Peyer's patch (tissue), 4 donors: ENCODE measurements at regions not wholly inside any gene's neighbourhood (a gene's known extent, or its start where the extent isn't known, plus 50 kb on each side); places are given as distances from the start of the nearest gene placed in this dataset.

Source experiments
- POLR2A ChIP-seq, 2 donors: fragments of 450-650 bp; IDR thresholded peaks; one replicate each; pipeline ENCODE4 v1.5.1; 2017; ENCODE audit warnings: antibody characterized with exemption in 2 of 2, mild to moderate bottlenecking in 2 of 2, moderate library complexity in 2 of 2
- TF ChIP-seq, protein P1 (sequence below), 6 experiments: fragments of 450-650 bp in 4 of 6; fragments of 200-600 bp in 2 of 6; sonication (generic) in 1 of 6; IDR thresholded peaks; one replicate each; pipeline ENCODE4 v1.5.1; 2017 to 2019; ENCODE audit warnings: antibody characterized with exemption in 6 of 6, mild to moderate bottlenecking in 3 of 6, moderate library complexity in 1 of 6

DNA sequence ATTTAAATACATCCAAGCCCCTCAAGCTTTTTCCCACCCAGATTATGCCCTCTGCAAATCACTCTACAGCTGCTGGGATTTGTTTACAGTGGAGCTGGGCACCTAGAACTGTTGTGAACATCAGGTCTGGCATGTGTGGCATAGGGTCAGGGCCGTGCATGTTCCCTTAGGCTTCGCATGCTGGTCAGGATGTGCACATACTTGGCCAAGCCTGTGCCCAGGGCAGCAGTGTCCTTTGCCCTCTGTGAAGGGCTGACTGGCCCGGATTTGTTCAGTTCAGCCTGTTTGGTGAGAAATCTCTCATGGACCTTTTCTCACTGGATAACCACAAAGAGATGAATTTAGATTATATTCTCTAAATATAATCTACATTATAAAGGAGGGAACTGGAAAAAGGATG, 471.9 kb downstream of the TRIML1 start:
- TF ChIP-seq, protein P1, sequence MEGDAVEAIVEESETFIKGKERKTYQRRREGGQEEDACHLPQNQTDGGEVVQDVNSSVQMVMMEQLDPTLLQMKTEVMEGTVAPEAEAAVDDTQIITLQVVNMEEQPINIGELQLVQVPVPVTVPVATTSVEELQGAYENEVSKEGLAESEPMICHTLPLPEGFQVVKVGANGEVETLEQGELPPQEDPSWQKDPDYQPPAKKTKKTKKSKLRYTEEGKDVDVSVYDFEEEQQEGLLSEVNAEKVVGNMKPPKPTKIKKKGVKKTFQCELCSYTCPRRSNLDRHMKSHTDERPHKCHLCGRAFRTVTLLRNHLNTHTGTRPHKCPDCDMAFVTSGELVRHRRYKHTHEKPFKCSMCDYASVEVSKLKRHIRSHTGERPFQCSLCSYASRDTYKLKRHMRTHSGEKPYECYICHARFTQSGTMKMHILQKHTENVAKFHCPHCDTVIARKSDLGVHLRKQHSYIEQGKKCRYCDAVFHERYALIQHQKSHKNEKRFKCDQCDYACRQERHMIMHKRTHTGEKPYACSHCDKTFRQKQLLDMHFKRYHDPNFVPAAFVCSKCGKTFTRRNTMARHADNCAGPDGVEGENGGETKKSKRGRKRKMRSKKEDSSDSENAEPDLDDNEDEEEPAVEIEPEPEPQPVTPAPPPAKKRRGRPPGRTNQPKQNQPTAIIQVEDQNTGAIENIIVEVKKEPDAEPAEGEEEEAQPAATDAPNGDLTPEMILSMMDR (IDR thresholded peaks at IDR 0.05) = no peak
- TF ChIP-seq POLR2A (IDR thresholded peaks at IDR 0.05) = no peak
